Omental fat pad (tissue), 3 donors: ENCODE measurements at regions not wholly inside any gene's neighbourhood (a gene's known extent, or its start where the extent isn't known, plus 50 kb on each side); places are given as distances from the start of the nearest gene placed in this dataset.

Source experiments
- ATAC-seq: fragments of 150-250 bp; one replicate; pipeline ENCODE4 v1.9.1; 2016; ENCODE audit warnings: mild to moderate bottlenecking, moderate library complexity; ENCODE audit not compliant: low FRiP score
- DNase-seq: peaks from one replicate; pipeline ENCODE4 v3.0.0-alpha.2; 2019; ENCODE audit warnings: low spot score
- TF ChIP-seq, protein P1 (sequence below), 3 donors: fragments of 450-650 bp; IDR thresholded peaks; one replicate each; pipeline ENCODE4 v1.5.1; 2016 to 2017; ENCODE audit warnings: antibody characterized with exemption in 3 of 3, mild to moderate bottlenecking in 3 of 3, moderate library complexity in 2 of 3

DNA sequence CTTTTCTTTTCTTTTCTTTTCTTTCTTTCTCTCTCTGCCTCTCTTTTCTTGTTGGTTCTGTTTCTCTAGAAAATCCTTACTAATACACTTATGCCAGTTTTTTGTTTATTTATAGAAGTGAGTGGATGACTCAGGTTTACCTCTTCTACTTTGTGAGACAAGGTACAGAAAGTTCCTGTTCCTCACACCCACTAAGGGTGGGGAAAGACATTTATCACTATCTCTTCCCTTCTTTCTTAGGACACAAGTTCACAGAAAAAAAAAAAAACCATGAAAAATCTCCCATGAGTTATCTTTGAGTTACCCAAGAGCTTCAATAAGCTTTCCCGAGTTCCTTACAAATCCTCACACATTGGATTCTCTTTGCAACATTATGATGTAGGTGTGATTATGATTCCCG, 60.9 kb upstream of the CD180 start:
- TF ChIP-seq, protein P1, sequence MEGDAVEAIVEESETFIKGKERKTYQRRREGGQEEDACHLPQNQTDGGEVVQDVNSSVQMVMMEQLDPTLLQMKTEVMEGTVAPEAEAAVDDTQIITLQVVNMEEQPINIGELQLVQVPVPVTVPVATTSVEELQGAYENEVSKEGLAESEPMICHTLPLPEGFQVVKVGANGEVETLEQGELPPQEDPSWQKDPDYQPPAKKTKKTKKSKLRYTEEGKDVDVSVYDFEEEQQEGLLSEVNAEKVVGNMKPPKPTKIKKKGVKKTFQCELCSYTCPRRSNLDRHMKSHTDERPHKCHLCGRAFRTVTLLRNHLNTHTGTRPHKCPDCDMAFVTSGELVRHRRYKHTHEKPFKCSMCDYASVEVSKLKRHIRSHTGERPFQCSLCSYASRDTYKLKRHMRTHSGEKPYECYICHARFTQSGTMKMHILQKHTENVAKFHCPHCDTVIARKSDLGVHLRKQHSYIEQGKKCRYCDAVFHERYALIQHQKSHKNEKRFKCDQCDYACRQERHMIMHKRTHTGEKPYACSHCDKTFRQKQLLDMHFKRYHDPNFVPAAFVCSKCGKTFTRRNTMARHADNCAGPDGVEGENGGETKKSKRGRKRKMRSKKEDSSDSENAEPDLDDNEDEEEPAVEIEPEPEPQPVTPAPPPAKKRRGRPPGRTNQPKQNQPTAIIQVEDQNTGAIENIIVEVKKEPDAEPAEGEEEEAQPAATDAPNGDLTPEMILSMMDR (IDR thresholded peaks at IDR 0.05): no peak
- DNase-seq: no peak
- peak; percentile 83 for ATAC-seq

DNA sequence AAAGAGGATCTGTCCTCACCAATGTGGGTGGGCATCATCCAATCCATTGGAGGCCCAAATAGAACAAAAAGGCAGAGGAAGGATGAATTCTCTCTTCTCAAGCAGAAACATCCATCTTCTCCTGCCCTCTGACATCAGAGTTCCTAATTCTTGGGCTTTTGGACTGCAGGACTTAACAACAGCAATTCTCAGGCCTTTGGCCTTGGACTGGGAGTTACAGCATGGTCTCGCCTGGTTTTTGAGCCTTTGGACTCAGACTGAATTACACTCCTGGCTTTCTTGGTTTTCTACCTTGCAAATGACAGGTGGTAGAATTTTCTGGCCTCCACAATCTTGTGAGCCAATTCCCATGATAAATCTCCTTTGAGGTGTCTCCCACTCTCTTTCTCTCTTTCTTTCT, 60.5 kb upstream of the CD180 start:
- no peak for ATAC-seq
- no peak for DNase-seq
- TF ChIP-seq, protein P1 (IDR thresholded peaks at IDR 0.05): no peak

DNA sequence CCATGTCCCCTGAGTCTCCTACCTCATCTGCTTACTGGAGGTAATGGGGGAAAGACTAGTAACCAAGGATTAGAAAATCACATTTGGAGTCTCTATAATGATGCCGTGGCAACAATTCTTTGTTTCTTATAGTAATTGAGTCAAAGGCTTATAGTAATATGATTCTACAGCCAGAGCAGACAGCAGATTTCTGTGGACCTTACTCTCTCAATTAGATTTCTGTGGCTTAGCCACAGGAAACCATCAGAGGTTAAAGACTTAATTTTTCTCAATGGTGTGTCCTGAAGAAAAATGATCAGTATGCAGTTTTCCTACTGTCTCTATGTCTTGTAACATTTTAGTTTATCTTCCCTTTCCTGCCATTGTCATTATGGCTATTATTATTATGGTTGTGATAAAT, 59.3 kb upstream of the CD180 start:
- TF ChIP-seq, protein P1 (IDR thresholded peaks at IDR 0.05): no peak
- DNase-seq: no peak
- ATAC-seq: no peak

DNA sequence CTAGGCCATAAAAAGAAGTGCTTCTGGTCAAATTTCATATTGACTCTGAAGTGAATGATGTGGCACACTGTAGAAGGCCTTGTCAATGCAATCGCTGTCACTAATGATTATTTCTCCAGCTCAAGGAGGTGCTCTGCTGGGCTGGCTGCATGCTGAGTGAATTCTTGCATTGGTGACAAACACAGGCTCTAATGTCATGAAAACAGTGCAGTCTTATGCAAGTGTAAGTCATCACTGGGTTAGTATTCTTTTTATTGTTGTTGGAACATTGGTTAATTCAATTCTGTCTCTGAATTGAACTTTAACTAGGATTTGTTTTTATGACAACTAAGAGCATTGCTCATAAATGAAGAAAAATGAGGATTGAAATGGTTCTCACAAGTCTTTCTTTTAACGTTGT, 57.3 kb upstream of the CD180 start:
- TF ChIP-seq, protein P1 (IDR thresholded peaks at IDR 0.05): no peak
- no peak for DNase-seq
- no peak for ATAC-seq

DNA sequence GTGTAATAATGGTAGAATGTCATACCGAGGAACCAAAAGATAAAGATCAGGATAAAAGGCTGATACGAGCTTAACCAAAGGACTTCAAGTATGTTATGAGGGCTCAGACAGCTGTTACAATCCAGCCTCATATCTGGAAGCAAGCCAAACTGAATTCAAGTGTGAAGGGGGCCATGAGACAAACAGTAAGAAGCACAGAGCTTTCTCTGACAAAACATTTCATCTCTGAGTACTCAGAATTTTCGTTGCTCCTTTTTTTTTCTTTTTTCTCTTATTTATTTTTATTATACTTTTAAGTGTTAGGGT, 52.9 kb upstream of the CD180 start:
- no peak for DNase-seq
- ATAC-seq: no peak
- TF ChIP-seq, protein P1 (IDR thresholded peaks at IDR 0.05): no peak

DNA sequence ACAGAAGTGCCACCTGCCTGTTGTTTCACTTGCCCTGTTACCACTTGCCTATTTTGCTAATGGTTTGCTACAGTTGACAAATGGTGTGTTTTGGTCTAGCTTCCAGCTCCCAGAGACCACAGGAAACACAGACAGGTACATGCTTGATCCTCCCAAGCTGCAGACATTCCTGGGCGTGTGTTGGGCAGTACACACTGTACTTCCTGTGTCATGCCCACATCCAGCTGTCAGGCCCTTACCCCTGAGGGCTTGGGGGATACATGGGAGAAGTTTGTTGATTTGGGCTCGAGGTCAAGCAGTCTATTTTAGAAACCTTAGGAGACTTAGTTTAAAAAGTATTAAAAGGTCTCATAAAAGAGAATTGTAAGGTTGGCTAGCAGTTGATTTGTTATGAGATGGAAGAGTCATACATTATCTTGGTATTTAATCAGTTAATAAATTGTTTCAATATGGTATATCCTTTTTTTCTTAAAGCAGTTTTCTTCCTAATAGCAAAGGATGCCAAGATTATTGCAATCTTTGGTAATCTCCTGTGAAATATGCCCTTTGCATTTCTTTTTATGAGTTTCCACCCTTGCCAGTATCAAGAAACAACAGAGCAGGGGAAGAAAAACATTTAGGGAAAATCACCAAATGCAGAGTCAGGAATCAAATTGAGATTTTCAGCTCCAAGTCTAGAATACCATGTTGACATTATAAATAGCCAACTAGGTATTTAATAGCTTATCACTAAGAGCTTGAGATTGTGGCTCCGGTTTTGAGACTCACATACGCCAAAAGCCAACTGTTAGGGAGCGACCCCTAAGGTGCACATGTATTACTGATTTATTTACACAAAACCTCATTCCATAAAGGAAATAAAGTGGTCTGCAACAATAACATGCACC, 52.3 kb upstream of the CD180 start:
- TF ChIP-seq, protein P1 (IDR thresholded peaks at IDR 0.05): no peak
- DNase-seq (no peak), ATAC-seq (peak; percentile 53)

DNA sequence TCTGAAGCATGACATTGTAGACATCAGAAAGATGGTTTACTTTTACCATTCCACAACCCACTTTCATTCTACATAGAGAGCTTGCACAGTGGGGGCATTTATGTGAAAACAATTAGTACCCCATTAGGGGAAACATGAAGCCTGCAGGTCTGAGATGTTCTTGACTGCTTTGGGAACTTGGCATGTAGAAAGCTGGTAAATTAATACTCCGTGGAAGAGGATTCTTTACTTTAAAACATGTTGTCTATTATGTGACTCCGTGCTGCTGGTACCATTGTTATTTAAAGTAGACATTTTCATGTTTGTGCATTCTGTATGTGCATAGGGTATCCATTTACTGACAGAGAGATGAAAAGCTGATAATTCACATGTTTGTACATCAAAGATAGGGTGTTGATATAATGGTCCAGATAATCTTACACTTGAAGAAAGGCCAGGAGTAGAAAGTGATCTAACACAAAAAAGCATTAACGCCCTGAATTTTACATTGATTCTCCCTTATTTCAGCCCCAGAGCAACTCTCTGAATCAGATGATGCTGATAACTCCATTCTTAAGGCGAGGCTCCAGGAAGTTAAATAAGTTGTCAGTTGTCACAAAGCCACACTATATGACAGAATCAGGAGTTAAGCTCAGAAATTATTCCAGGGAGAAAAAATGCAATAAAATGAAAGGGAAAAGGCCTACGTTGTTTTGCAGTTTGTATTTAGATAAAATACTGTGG, 50.1 kb upstream of the CD180 start:
- DNase-seq: no peak
- TF ChIP-seq, protein P1 (IDR thresholded peaks at IDR 0.05): no peak
- ATAC-seq: no peak
